HL-60 (cell line): ENCODE measurements at regions not wholly inside any gene's neighbourhood (a gene's known extent, or its start where the extent isn't known, plus 50 kb on each side); places are given as distances from the start of the nearest gene placed in this dataset.

Source experiments
- DNase-seq, 2 experiments: peaks; one replicate each; pipeline ENCODE4 v3.0.0-alpha.2; 2010 to 2020; ENCODE audit warnings: low read depth in 1 of 2, low spot score in 1 of 2
- H3K27ac ChIP-seq: fragments of 250-450 bp; sonication (Bioruptor Pico); replicated peaks from 2 replicates; pipeline ENCODE4 v1.5.1; 2020; ENCODE audit warnings: mild to moderate bottlenecking, moderate library complexity
- H3K27me3 ChIP-seq: fragments of 250-450 bp; sonication (Bioruptor Pico); 2 replicates; pipeline ENCODE4 v1.5.1; 2021; ENCODE audit warnings: mild to moderate bottlenecking, moderate library complexity; ENCODE audit not compliant: insufficient read depth, poor library complexity, severe bottlenecking
- H3K4me3 ChIP-seq: replicated peaks from 2 replicates; pipeline ENCODE4 v1.5.1; 2011; ENCODE audit warnings: mild to moderate bottlenecking, control low read depth, low read length; ENCODE audit not compliant: insufficient read depth
- CTCF ChIP-seq: IDR thresholded peaks from one replicate; pipeline ENCODE4 v1.5.1; 2011; ENCODE audit warnings: low read length, control low read depth, inconsistent platforms; ENCODE audit not compliant: insufficient read depth
- GABPA ChIP-seq: IDR thresholded peaks from 2 replicates; pipeline ENCODE4 v1.6.1; 2012; ENCODE audit warnings: low read depth
- POLR2AphosphoS5 ChIP-seq: IDR thresholded peaks from 2 replicates; pipeline ENCODE4 v1.6.1; 2012; ENCODE audit warnings: low read depth
- REST ChIP-seq: IDR thresholded peaks from 2 replicates; pipeline ENCODE4 v1.6.1; 2012; ENCODE audit warnings: low read depth; ENCODE audit not compliant: insufficient replicate concordance
- SPI1 ChIP-seq: IDR thresholded peaks from 2 replicates; pipeline ENCODE4 v1.6.1; 2012; ENCODE audit warnings: low read depth, mild to moderate bottlenecking, borderline replicate concordance

- no peak for DNase-seq
- Histone ChIP-seq H3K27ac (no peak overlapping the region), H3K4me3 (no peak overlapping the region), H3K27me3 (no peaks in the 10 kb centered on the region)
- TF ChIP-seq GABPA (no peak), SPI1 (no peak), POLR2AphosphoS5 (no peak), REST (no peak), CTCF (no peak)
These were observed 410.9 kb upstream of the LRRTM1 start for GRCh38 chr2:80715433-80715832.

- H3K4me3 ChIP-seq: no peak overlapping the region
- H3K27ac ChIP-seq: no peak overlapping the region
- DNase-seq: no peak
- no peaks in the 10 kb centered on the region for H3K27me3 ChIP-seq
- TF ChIP-seq REST: no peak
- no peak for TF ChIP-seq SPI1
- TF ChIP-seq GABPA: no peak
- TF ChIP-seq POLR2AphosphoS5: no peak
These were observed 407.4 kb upstream of the LRRTM1 start for GRCh38 chr2:80711915-80712314.

GRCh38 chr2:80706951-80707350 is 402.4 kb upstream of the LRRTM1 start:
- no peak for DNase-seq
- no peaks in the 10 kb centered on the region for H3K27me3 ChIP-seq
- no peak for TF ChIP-seq CTCF
- TF ChIP-seq POLR2AphosphoS5: no peak
- no peak for TF ChIP-seq SPI1
- no peak for TF ChIP-seq REST
- TF ChIP-seq GABPA: no peak

GRCh38 chr2:80706541-80706940 is 402.0 kb upstream of the LRRTM1 start:
- no peak for TF ChIP-seq GABPA
- no peak for TF ChIP-seq SPI1
- no peak for TF ChIP-seq REST
- TF ChIP-seq POLR2AphosphoS5: no peak
- TF ChIP-seq CTCF: no peak
- no peak for DNase-seq
- no peak overlapping the region for H3K4me3 ChIP-seq
- H3K27me3 ChIP-seq: no peaks in the 10 kb centered on the region
- H3K27ac ChIP-seq: no peak overlapping the region

More at GRCh38 chr2:80706951-80707350, 402.4 kb upstream of the LRRTM1 start:
- no peak overlapping the region for H3K4me3 ChIP-seq
- no peak overlapping the region for H3K27ac ChIP-seq
